HL-60 (cell line): ENCODE measurements at regions not wholly inside any gene's neighbourhood (a gene's known extent, or its start where the extent isn't known, plus 50 kb on each side); places are given as distances from the start of the nearest gene placed in this dataset.

Experiments used
- DNase-seq, 2 experiments: peaks; one replicate each; pipeline ENCODE4 v3.0.0-alpha.2; 2010 to 2020; ENCODE audit warnings: low read depth in 1 of 2, low spot score in 1 of 2
- H3K27ac ChIP-seq: fragments of 250-450 bp; sonication (Bioruptor Pico); replicated peaks from 2 replicates; pipeline ENCODE4 v1.5.1; 2020; ENCODE audit warnings: mild to moderate bottlenecking, moderate library complexity
- H3K27me3 ChIP-seq: fragments of 250-450 bp; sonication (Bioruptor Pico); 2 replicates; pipeline ENCODE4 v1.5.1; 2021; ENCODE audit warnings: mild to moderate bottlenecking, moderate library complexity; ENCODE audit not compliant: insufficient read depth, poor library complexity, severe bottlenecking
- H3K4me3 ChIP-seq: replicated peaks from 2 replicates; pipeline ENCODE4 v1.5.1; 2011; ENCODE audit warnings: mild to moderate bottlenecking, control low read depth, low read length; ENCODE audit not compliant: insufficient read depth
- GABPA ChIP-seq: IDR thresholded peaks from 2 replicates; pipeline ENCODE4 v1.6.1; 2012; ENCODE audit warnings: low read depth
- POLR2AphosphoS5 ChIP-seq: IDR thresholded peaks from 2 replicates; pipeline ENCODE4 v1.6.1; 2012; ENCODE audit warnings: low read depth
- SPI1 ChIP-seq: IDR thresholded peaks from 2 replicates; pipeline ENCODE4 v1.6.1; 2012; ENCODE audit warnings: low read depth, mild to moderate bottlenecking, borderline replicate concordance
- TF ChIP-seq, protein P1 (sequence below): IDR thresholded peaks from 2 replicates; pipeline ENCODE4 v1.6.1; 2012; ENCODE audit warnings: low read depth; ENCODE audit not compliant: insufficient replicate concordance
- TF ChIP-seq, protein P2 (sequence below): IDR thresholded peaks from one replicate; pipeline ENCODE4 v1.5.1; 2011; ENCODE audit warnings: low read length, control low read depth, inconsistent platforms; ENCODE audit not compliant: insufficient read depth

DNA sequence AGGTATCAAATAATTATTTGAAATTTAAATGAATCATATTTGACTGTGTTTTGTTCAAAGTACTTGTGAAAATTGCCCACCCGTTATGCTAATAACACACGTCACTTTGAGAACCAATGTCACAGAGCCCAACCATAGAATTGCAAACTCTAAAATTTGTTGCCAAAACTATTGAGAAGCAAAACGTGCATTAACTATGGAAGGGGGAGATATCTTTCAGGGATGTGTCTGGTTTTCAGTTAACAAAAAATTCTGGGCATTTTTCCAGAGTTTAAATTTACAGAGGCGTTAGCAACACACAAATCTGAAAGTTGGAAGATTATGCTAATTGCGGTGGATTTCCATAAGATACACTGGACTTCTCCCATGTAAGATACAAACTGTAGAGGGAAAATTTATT is 371.8 kb upstream of the E2F7 start:
- Histone ChIP-seq H3K27me3 (no peaks in the 10 kb centered on the region), H3K4me3 (no peak overlapping the region), H3K27ac (no peak overlapping the region)
- DNase-seq = no peak
- TF ChIP-seq GABPA = no peak
- TF ChIP-seq, protein P1, sequence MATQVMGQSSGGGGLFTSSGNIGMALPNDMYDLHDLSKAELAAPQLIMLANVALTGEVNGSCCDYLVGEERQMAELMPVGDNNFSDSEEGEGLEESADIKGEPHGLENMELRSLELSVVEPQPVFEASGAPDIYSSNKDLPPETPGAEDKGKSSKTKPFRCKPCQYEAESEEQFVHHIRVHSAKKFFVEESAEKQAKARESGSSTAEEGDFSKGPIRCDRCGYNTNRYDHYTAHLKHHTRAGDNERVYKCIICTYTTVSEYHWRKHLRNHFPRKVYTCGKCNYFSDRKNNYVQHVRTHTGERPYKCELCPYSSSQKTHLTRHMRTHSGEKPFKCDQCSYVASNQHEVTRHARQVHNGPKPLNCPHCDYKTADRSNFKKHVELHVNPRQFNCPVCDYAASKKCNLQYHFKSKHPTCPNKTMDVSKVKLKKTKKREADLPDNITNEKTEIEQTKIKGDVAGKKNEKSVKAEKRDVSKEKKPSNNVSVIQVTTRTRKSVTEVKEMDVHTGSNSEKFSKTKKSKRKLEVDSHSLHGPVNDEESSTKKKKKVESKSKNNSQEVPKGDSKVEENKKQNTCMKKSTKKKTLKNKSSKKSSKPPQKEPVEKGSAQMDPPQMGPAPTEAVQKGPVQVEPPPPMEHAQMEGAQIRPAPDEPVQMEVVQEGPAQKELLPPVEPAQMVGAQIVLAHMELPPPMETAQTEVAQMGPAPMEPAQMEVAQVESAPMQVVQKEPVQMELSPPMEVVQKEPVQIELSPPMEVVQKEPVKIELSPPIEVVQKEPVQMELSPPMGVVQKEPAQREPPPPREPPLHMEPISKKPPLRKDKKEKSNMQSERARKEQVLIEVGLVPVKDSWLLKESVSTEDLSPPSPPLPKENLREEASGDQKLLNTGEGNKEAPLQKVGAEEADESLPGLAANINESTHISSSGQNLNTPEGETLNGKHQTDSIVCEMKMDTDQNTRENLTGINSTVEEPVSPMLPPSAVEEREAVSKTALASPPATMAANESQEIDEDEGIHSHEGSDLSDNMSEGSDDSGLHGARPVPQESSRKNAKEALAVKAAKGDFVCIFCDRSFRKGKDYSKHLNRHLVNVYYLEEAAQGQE = no peak

DNA sequence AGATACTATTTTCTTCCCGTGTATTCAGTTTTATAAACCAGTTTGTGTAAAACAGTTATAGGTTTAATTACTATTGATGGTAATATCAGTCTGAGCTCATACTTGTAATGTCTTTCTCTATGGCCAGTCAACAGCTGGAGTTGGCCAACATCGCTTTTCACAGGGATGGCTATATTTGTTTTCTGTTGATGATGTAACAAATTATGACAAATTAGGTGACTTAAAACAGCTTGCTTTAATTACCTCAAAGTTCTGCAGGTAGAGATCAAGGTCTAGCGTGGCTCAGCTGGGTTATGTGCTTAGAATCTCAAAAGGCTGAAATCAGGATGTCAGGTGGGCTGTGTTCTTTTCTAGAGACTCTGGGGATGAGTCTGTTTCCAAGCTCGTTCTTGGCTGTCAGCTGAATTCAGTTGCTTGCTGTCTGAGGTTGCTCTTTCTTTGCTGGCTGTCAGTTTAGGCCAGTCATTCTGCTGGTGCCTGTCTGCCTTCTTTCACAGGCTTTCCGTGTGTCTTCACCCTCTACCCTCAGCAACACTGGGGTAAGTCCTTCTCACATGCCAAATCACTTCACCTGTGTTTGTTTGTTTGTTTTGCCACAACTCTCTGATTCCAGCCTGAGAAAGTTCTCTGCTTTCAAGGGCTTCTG is 370.2 kb upstream of the E2F7 start:
- no peak for DNase-seq
- TF ChIP-seq, protein P2, sequence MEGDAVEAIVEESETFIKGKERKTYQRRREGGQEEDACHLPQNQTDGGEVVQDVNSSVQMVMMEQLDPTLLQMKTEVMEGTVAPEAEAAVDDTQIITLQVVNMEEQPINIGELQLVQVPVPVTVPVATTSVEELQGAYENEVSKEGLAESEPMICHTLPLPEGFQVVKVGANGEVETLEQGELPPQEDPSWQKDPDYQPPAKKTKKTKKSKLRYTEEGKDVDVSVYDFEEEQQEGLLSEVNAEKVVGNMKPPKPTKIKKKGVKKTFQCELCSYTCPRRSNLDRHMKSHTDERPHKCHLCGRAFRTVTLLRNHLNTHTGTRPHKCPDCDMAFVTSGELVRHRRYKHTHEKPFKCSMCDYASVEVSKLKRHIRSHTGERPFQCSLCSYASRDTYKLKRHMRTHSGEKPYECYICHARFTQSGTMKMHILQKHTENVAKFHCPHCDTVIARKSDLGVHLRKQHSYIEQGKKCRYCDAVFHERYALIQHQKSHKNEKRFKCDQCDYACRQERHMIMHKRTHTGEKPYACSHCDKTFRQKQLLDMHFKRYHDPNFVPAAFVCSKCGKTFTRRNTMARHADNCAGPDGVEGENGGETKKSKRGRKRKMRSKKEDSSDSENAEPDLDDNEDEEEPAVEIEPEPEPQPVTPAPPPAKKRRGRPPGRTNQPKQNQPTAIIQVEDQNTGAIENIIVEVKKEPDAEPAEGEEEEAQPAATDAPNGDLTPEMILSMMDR = no peak
- TF ChIP-seq POLR2AphosphoS5 = no peak
- no peak for TF ChIP-seq GABPA
- TF ChIP-seq, protein P1 = no peak
- TF ChIP-seq SPI1 = no peak
- no peaks in the 10 kb centered on the region for H3K27me3 ChIP-seq
- H3K27ac ChIP-seq = no peak overlapping the region
- H3K4me3 ChIP-seq = no peak overlapping the region

DNA sequence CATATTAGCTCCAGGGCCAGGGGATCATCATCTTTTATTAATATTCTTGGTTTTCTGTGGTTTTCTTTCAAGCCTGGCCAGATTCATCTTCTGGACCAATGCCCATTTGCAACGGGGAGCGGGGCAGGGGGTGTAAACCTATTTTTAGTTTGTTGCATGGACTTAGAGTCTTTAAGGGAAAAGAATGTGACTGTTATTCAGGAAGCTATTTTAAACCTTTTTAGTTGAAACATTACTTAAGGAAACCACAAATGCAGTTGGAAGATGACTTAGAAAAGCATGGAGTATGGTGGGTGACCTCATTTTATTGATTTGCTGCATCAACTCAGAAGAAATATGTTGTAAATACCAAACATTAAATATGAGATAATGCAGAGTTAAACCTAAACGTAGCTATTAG is 368.4 kb upstream of the E2F7 start:
- no peak overlapping the region for H3K4me3 ChIP-seq
- TF ChIP-seq SPI1 (no peak), GABPA (no peak), POLR2AphosphoS5 (no peak)
- TF ChIP-seq, protein P1 = no peak
- TF ChIP-seq, protein P2 = no peak
- no peak for DNase-seq
- H3K27me3 ChIP-seq = no peaks in the 10 kb centered on the region
- no peak overlapping the region for H3K27ac ChIP-seq

DNA sequence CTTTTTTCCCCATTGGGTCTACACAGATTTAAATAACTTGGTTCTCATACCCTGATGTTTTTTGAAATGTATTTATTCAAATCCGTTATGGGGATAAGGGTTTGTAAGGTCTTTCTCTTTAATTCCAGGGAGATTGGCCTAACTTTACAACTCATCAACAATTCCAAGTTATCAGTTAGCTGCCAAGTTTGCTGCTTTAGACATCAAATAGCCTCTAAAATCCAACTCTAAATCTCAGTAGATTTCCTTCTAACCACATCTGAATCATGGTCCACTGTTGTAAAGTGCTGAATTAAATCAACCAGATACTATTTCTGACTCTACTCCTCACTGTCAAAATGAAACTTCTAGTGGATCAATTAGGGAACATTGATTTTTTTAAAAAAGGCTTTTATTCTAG is 364.1 kb upstream of the E2F7 start:
- TF ChIP-seq, protein P1 = no peak
- TF ChIP-seq SPI1 = no peak
- no peak for TF ChIP-seq POLR2AphosphoS5
- TF ChIP-seq, protein P2 = no peak
- no peak for TF ChIP-seq GABPA
- Histone ChIP-seq H3K4me3 (no peak overlapping the region), H3K27ac (no peak overlapping the region), H3K27me3 (no peaks in the 10 kb centered on the region)
- DNase-seq = no peak
